ENCODE measurements at regions not wholly inside any gene's neighbourhood (a gene's known extent, or its start where the extent isn't known, plus 50 kb on each side); places are given as distances from the start of the nearest gene placed in this dataset.

GRCh38 chr3:110629917-110630316 lies 441.7 kb upstream of the NECTIN3 start:
- intact Hi-C loops (cut with micrococcal nuclease) (loop anchor here (10.0 kb wide), 1 partner anchor 105 kb away; no protein-coding TSS in a partner anchor), in situ Hi-C loops (cut with MboI) (no loop called here)
- Histone ChIP-seq H2AFZ (ENCODE audit: low read depth, low read length) (no peak overlapping the region), H3K27ac (ENCODE audit: extremely low read depth, low read depth, low read length) (no peak overlapping the region), H3K4me1 (replicated peaks in 1 of 2; ENCODE audit: control insufficient read depth in 2 of 2, insufficient read depth in 2 of 2, low read length in 2 of 2) (no peaks in the 10 kb centered on the region; a peak in 1 of 5 replicates), H3K9me3 (replicated peaks; ENCODE audit: control insufficient read depth, insufficient read depth, low read depth, low read length) (no peaks in the 10 kb centered on the region), H3K9ac (ENCODE audit: insufficient read depth in 1 of 2, low read depth in 2 of 2, low read length in 2 of 2) (no peak overlapping the region), H4K20me1 (replicated peaks; ENCODE audit: control insufficient read depth, insufficient read depth, low read length) (no peaks in the 10 kb centered on the region), H3K36me3 (ENCODE audit: control insufficient read depth, insufficient read depth, low read length) (no peaks in the 10 kb centered on the region), H3K9me1 (ENCODE audit: control insufficient read depth, insufficient read depth, low read length) (no peaks in the 10 kb centered on the region), H3K4me3 (no peak overlapping the region), H3K27me3 (ENCODE audit: control insufficient read depth in 2 of 2, insufficient read depth in 2 of 2, low read length in 2 of 2) (no peaks in the 10 kb centered on the region), H3K4me2 (ENCODE audit: insufficient read depth, low read length) (no peak overlapping the region), H3K79me2 (ENCODE audit: control insufficient read depth, insufficient read depth, low read length) (no peaks in the 10 kb centered on the region)
- ChIA-PET CTCF (ENCODE audit: low intra/inter-chr PET ratio) (no interaction called here), POLR2A (no interaction called here)
- ATAC-seq, result no peak
- TF ChIP-seq ATF3 (IDR thresholded peaks at IDR 0.05) (no peak), ATF3 (CRISPR knock-in tag; conservative IDR thresholded peaks at IDR 0.05) (no peak), TSHZ1 (CRISPR knock-in tag; IDR thresholded peaks at IDR 0.05) (no peak), HSF4 (CRISPR knock-in tag; IDR thresholded peaks at IDR 0.05; ENCODE audit: borderline replicate concordance) (no peak), ATF2 (CRISPR knock-in tag; IDR thresholded peaks at IDR 0.05) (no peak), NCOA1 (IDR thresholded peaks at IDR 0.05; ENCODE audit: low read depth) (no peak)
- no TSS peak for BruUV-seq (replicated peaks)
- no peak for FAIRE-seq
- 86% methylated on average over 1 of the region's 1 CpG for WGBS (ENCODE audit: insufficient coverage, low coverage, missing lambda C conversion rate)
- no peak for DNase-seq (ENCODE audit: extremely low read depth in 1 of 4, low spot score in 3 of 4)

Measured in K562 (cell line).